Neural cell (in vitro differentiated cells): ENCODE measurements at regions not wholly inside any gene's neighbourhood (a gene's known extent, or its start where the extent isn't known, plus 50 kb on each side); places are given as distances from the start of the nearest gene placed in this dataset.

Experiments used
- H2AFZ ChIP-seq: fragments of 200-600, 300-800 bp; sonication (generic), shearing (Covaris generic); 2 replicates; pipeline ENCODE4 v1.6.0; 2014; ENCODE audit warnings: low read depth, mild to moderate bottlenecking, antibody characterized with exemption, low read length, moderate library complexity
- H3F3A ChIP-seq: fragments of 200-600 bp; shearing (Covaris generic); 2 replicates; pipeline ENCODE4 v1.6.1; 2016; ENCODE audit warnings: mild to moderate bottlenecking, moderate library complexity, mixed read lengths, antibody characterized with exemption, low read length; ENCODE audit not compliant: insufficient read depth, poor library complexity, severe bottlenecking
- H3K27ac ChIP-seq: fragments of 200-600, 300-800 bp; sonication (generic), shearing (Covaris generic); 2 replicates; pipeline ENCODE4 v1.5.1; 2014; ENCODE audit warnings: mild to moderate bottlenecking, low read length, moderate library complexity
- H3K27me3 ChIP-seq: fragments of 300-800, 200-600 bp; sonication (generic), shearing (Covaris generic); 2 replicates; pipeline ENCODE4 v1.6.0; 2014; ENCODE audit warnings: mild to moderate bottlenecking, low read depth, low read length, moderate library complexity; ENCODE audit not compliant: insufficient read depth
- H3K36me3 ChIP-seq: fragments of 300-800, 200-600 bp; sonication (generic), shearing (Covaris generic); 2 replicates; pipeline ENCODE4 v1.5.1; 2014; ENCODE audit warnings: mild to moderate bottlenecking, antibody characterized with exemption, low read length, moderate library complexity; ENCODE audit not compliant: insufficient read depth
- H3K4me2 ChIP-seq: fragments of 300-800, 200-600 bp; sonication (generic), shearing (Covaris generic); 2 replicates; pipeline ENCODE4 v1.6.0; 2014; ENCODE audit warnings: mild to moderate bottlenecking, low read length
- H3K4me3 ChIP-seq: fragments of 300-800, 200-600 bp; sonication (generic), shearing (Covaris generic); 2 replicates; pipeline ENCODE4 v1.5.1; 2014; ENCODE audit warnings: mild to moderate bottlenecking, low read length, moderate library complexity
- H3K79me2 ChIP-seq: fragments of 200-600 bp; shearing (Covaris generic); replicated peaks from 2 replicates; pipeline ENCODE4 v1.6.0; 2014; ENCODE audit warnings: mild to moderate bottlenecking, low read length, moderate library complexity; ENCODE audit not compliant: insufficient read depth
- H3K9ac ChIP-seq: fragments of 300-800, 200-600 bp; sonication (generic), shearing (Covaris generic); 2 replicates; pipeline ENCODE4 v1.6.1; 2016; ENCODE audit warnings: mild to moderate bottlenecking, low read length, mixed read lengths
- H3K9me2 ChIP-seq: fragments of 200-600 bp; shearing (Covaris generic); 2 replicates; pipeline ENCODE4 v1.6.1; 2016; ENCODE audit warnings: mild to moderate bottlenecking, low read length, mixed read lengths; ENCODE audit not compliant: insufficient read depth
- H3K9me3 ChIP-seq: fragments of 200-600, 300-800 bp; sonication (generic), shearing (Covaris generic); 2 replicates; pipeline ENCODE4 v1.6.1; 2016; ENCODE audit warnings: mild to moderate bottlenecking, mixed run types, low read length, moderate library complexity, mixed read lengths
- H4K20me1 ChIP-seq: fragments of 200-600 bp; shearing (Covaris generic); 2 replicates; pipeline ENCODE4 v1.6.1; 2016; ENCODE audit warnings: mild to moderate bottlenecking, mixed run types; ENCODE audit not compliant: insufficient read depth
- EP300 ChIP-seq: fragments of 450-650 bp; conservative IDR thresholded peaks from 2 replicates; pipeline ENCODE4 v1.6.1; 2014; ENCODE audit warnings: antibody characterized with exemption, mild to moderate bottlenecking, moderate library complexity; ENCODE audit not compliant: poor library complexity, severe bottlenecking
- EZH2 ChIP-seq: fragments of 200-600, 300-800 bp; shearing (Covaris generic), sonication (generic); IDR thresholded peaks from 2 replicates; pipeline ENCODE4 v1.6.1; 2014; ENCODE audit warnings: antibody characterized with exemption, low read length, borderline replicate concordance, mild to moderate bottlenecking; ENCODE audit not compliant: insufficient read depth, poor library complexity, severe bottlenecking
- MXI1 ChIP-seq: fragments of 450-650 bp; conservative IDR thresholded peaks from 2 replicates; pipeline ENCODE4 v1.6.1; 2014; ENCODE audit warnings: antibody characterized with exemption, mild to moderate bottlenecking; ENCODE audit not compliant: poor library complexity, severe bottlenecking
- POLR2AphosphoS5 ChIP-seq: IDR thresholded peaks from 2 replicates; pipeline ENCODE4 v1.6.1; 2012
- RAD21 ChIP-seq: fragments of 450-650 bp; conservative IDR thresholded peaks from 2 replicates; pipeline ENCODE4 v1.6.1; 2014; ENCODE audit warnings: antibody characterized with exemption, mild to moderate bottlenecking, moderate library complexity
- SMC3 ChIP-seq: fragments of 450-650 bp; conservative IDR thresholded peaks from 2 replicates; pipeline ENCODE4 v1.6.1; 2014; ENCODE audit warnings: antibody characterized with exemption, mild to moderate bottlenecking, moderate library complexity; ENCODE audit not compliant: poor library complexity
- TAF1 ChIP-seq: IDR thresholded peaks from 2 replicates; pipeline ENCODE4 v1.6.1; 2012; ENCODE audit warnings: low read depth
- TF ChIP-seq, protein P1 (sequence below): fragments of 450-650 bp; IDR thresholded peaks from 2 replicates; pipeline ENCODE4 v1.5.1; 2014; ENCODE audit warnings: antibody characterized with exemption, mild to moderate bottlenecking, moderate library complexity; ENCODE audit not compliant: poor library complexity, severe bottlenecking
- TF ChIP-seq, protein P2 (sequence below): IDR thresholded peaks from 2 replicates; pipeline ENCODE4 v1.6.1; 2012; ENCODE audit warnings: borderline replicate concordance

DNA sequence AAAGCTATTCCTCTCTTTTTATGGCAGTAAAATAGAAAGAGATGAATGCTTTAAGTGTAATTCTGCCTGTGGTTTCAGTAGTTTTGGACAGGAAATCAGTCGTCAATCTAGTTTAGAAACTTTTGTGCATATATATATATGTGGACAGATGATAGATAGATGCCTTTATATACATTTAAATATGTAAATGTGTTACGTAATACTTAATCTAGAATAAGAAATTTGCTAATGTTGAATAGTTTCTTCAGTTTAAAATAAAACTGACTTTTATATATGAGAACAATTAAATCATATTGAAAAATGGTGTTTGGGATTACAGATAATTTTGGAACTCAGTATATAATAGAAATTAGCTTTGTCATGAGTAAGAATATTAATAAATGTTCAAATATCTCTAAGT lies 1165.7 kb upstream of the NCAM2 start:
- TF ChIP-seq, protein P1, sequence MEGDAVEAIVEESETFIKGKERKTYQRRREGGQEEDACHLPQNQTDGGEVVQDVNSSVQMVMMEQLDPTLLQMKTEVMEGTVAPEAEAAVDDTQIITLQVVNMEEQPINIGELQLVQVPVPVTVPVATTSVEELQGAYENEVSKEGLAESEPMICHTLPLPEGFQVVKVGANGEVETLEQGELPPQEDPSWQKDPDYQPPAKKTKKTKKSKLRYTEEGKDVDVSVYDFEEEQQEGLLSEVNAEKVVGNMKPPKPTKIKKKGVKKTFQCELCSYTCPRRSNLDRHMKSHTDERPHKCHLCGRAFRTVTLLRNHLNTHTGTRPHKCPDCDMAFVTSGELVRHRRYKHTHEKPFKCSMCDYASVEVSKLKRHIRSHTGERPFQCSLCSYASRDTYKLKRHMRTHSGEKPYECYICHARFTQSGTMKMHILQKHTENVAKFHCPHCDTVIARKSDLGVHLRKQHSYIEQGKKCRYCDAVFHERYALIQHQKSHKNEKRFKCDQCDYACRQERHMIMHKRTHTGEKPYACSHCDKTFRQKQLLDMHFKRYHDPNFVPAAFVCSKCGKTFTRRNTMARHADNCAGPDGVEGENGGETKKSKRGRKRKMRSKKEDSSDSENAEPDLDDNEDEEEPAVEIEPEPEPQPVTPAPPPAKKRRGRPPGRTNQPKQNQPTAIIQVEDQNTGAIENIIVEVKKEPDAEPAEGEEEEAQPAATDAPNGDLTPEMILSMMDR, result no peak
- TF ChIP-seq MXI1, result no peak
- no peak for TF ChIP-seq SMC3
- TF ChIP-seq RAD21, result no peak
- no peak for TF ChIP-seq EZH2
- TF ChIP-seq TAF1, result no peak
- Histone ChIP-seq H3K36me3 (no peaks in the 10 kb centered on the region), H3K9me2 (no peaks in the 10 kb centered on the region), H4K20me1 (no peaks in the 10 kb centered on the region), H3K27me3 (no peaks in the 10 kb centered on the region), H3K9me3 (no peaks in the 10 kb centered on the region), H3K79me2 (no peaks in the 10 kb centered on the region), H3F3A (no peaks in the 10 kb centered on the region), H3K27ac (no peak overlapping the region), H3K9ac (no peak overlapping the region), H3K4me3 (no peak overlapping the region), H3K4me2 (no peak overlapping the region), H2AFZ (no peak overlapping the region)

DNA sequence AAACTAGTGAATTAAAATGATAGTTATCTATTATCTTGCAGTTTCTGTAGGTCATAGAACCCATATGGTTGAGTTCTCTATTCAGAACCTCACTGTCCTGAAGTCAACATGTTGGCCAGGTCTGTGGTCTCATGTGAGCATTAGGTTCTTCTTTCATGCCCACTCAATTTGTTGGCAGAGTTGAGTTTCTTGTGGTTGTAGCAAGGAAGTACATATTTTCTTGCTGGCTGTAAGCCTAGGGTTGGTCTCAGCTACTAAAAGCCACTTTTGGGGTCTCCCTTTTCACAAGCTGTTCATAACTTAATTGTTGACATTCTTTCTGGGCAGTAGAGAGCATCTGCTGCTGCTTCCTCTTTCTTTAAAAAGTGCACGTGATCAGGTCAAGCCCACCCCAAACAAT lies 1165.1 kb upstream of the NCAM2 start:
- Histone ChIP-seq H3K36me3 (no peaks in the 10 kb centered on the region), H3K9ac (no peak overlapping the region), H3K9me2 (no peaks in the 10 kb centered on the region), H3K4me3 (no peak overlapping the region), H3K4me2 (no peak overlapping the region), H3K79me2 (no peaks in the 10 kb centered on the region), H4K20me1 (no peaks in the 10 kb centered on the region), H3K9me3 (no peaks in the 10 kb centered on the region), H3F3A (no peaks in the 10 kb centered on the region), H2AFZ (no peak overlapping the region), H3K27me3 (no peaks in the 10 kb centered on the region), H3K27ac (no peak overlapping the region)
- TF ChIP-seq TAF1 (no peak), POLR2AphosphoS5 (no peak), SMC3 (no peak), MXI1 (no peak)
- TF ChIP-seq, protein P1, result no peak

DNA sequence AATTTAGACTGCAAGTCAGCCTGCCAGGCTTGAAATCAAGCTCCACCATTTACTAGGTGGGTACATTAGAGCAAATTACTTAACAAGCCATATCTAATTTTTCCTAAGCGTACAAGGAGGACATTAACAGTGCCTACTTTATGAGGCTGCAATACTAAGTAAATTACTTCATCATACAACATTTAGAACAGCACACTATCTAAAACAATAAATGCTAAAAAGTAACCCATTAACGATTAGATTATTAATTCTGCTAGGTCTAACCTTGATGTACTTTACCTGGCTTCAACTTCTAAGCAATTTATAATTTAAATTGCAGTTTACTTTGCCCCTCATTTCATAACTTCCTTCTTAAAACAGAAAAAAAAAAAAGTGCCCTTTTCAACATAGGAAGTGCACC lies 1155.6 kb upstream of the NCAM2 start:
- H3K27me3 ChIP-seq, result no peaks in the 10 kb centered on the region
- H3K9ac ChIP-seq, result no peak overlapping the region
- H3K9me2 ChIP-seq, result no peaks in the 10 kb centered on the region
- H3F3A ChIP-seq, result no peaks in the 10 kb centered on the region
- no peak overlapping the region for H3K4me3 ChIP-seq
- H3K36me3 ChIP-seq, result no peaks in the 10 kb centered on the region
- no peak overlapping the region for H3K27ac ChIP-seq
- H3K9me3 ChIP-seq, result no peaks in the 10 kb centered on the region
- TF ChIP-seq, protein P2, sequence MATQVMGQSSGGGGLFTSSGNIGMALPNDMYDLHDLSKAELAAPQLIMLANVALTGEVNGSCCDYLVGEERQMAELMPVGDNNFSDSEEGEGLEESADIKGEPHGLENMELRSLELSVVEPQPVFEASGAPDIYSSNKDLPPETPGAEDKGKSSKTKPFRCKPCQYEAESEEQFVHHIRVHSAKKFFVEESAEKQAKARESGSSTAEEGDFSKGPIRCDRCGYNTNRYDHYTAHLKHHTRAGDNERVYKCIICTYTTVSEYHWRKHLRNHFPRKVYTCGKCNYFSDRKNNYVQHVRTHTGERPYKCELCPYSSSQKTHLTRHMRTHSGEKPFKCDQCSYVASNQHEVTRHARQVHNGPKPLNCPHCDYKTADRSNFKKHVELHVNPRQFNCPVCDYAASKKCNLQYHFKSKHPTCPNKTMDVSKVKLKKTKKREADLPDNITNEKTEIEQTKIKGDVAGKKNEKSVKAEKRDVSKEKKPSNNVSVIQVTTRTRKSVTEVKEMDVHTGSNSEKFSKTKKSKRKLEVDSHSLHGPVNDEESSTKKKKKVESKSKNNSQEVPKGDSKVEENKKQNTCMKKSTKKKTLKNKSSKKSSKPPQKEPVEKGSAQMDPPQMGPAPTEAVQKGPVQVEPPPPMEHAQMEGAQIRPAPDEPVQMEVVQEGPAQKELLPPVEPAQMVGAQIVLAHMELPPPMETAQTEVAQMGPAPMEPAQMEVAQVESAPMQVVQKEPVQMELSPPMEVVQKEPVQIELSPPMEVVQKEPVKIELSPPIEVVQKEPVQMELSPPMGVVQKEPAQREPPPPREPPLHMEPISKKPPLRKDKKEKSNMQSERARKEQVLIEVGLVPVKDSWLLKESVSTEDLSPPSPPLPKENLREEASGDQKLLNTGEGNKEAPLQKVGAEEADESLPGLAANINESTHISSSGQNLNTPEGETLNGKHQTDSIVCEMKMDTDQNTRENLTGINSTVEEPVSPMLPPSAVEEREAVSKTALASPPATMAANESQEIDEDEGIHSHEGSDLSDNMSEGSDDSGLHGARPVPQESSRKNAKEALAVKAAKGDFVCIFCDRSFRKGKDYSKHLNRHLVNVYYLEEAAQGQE, result no peak
- TF ChIP-seq RAD21 (no peak), EZH2 (no peak), POLR2AphosphoS5 (no peak), TAF1 (no peak), SMC3 (no peak), MXI1 (no peak), EP300 (no peak)
- TF ChIP-seq, protein P1, result no peak
- no peak overlapping the region for H3K4me2 ChIP-seq
- no peak overlapping the region for H2AFZ ChIP-seq
- no peaks in the 10 kb centered on the region for H4K20me1 ChIP-seq
- no peaks in the 10 kb centered on the region for H3K79me2 ChIP-seq
